NCI-H774 (cell line): ENCODE measurements at regions not wholly inside any gene's neighbourhood (a gene's known extent, or its start where the extent isn't known, plus 50 kb on each side); places are given as distances from the start of the nearest gene placed in this dataset.

ENCODE experiments used
- DNase-seq: peaks from one replicate; lab custom pipeline; 2025; lab: John Stamatoyannopoulos, UW

- DNase-seq: no peak
Measured at GRCh38 chr14:26996246-26996645, 398.4 kb upstream of the NOVA1 start.

GRCh38 chr14:27002179-27002578 lies 404.3 kb upstream of the NOVA1 start:
- DNase-seq: no peak

- DNase-seq: no peak
Measured at GRCh38 chr14:27006570-27006969, 408.7 kb upstream of the NOVA1 start.

- DNase-seq: no peak
Measured at GRCh38 chr14:27008187-27008586, 410.4 kb upstream of the NOVA1 start.

- DNase-seq: no peak
Measured at GRCh38 chr14:27012641-27013040, 414.8 kb upstream of the NOVA1 start.

- DNase-seq: no peak
Measured at GRCh38 chr14:27013678-27014077, 415.8 kb upstream of the NOVA1 start.

GRCh38 chr14:27015065-27015464 lies 417.2 kb upstream of the NOVA1 start:
- no peak for DNase-seq

GRCh38 chr14:27025648-27026047 lies 427.8 kb upstream of the NOVA1 start:
- DNase-seq: no peak

- DNase-seq: no peak
Measured at GRCh38 chr14:27026097-27026496, 428.3 kb upstream of the NOVA1 start.

- no peak for DNase-seq
Measured at GRCh38 chr14:27040552-27040951, 442.7 kb upstream of the NOVA1 start.

GRCh38 chr14:27049701-27050100 lies 451.9 kb upstream of the NOVA1 start:
- no peak for DNase-seq

- DNase-seq: no peak
Measured at GRCh38 chr14:27050208-27050607, 452.4 kb upstream of the NOVA1 start.

- no peak for DNase-seq
Measured at GRCh38 chr14:27056586-27056985, 458.8 kb upstream of the NOVA1 start.

GRCh38 chr14:27061299-27061698 lies 463.5 kb upstream of the NOVA1 start:
- DNase-seq: no peak

GRCh38 chr14:27063959-27064358 lies 466.1 kb upstream of the NOVA1 start:
- no peak for DNase-seq

GRCh38 chr14:27065886-27066285 lies 468.1 kb upstream of the NOVA1 start:
- no peak for DNase-seq

GRCh38 chr14:27067961-27068360 lies 470.1 kb upstream of the NOVA1 start:
- DNase-seq: no peak

- DNase-seq: no peak
Measured at GRCh38 chr14:27072589-27072988, 474.8 kb upstream of the NOVA1 start.

GRCh38 chr14:27075503-27075902 lies 477.7 kb upstream of the NOVA1 start:
- no peak for DNase-seq

GRCh38 chr14:27077214-27077613 lies 479.4 kb upstream of the NOVA1 start:
- DNase-seq: no peak

GRCh38 chr14:27077710-27078109 lies 479.9 kb upstream of the NOVA1 start:
- DNase-seq: no peak

- DNase-seq: no peak
Measured at GRCh38 chr14:27078191-27078590, 480.4 kb upstream of the NOVA1 start.

GRCh38 chr14:27079716-27080115 lies 481.9 kb upstream of the NOVA1 start:
- DNase-seq: no peak

- DNase-seq: no peak
Measured at GRCh38 chr14:27085500-27085899, 487.7 kb upstream of the NOVA1 start.

GRCh38 chr14:27090716-27091115 lies 492.9 kb upstream of the NOVA1 start:
- DNase-seq: no peak
